ENCODE measurements at regions not wholly inside any gene's neighbourhood (a gene's known extent, or its start where the extent isn't known, plus 50 kb on each side); places are given as distances from the start of the nearest gene placed in this dataset.

GRCh38 chr2:217262911-217263310 is 403.0 kb upstream of the TNP1 start:
- no peak for DNase-seq

- DNase-seq = peak in 2 of 3 donors; percentile 22
Observed at GRCh38 chr2:217261452-217261851, 401.6 kb upstream of the TNP1 start.

GRCh38 chr2:217260441-217261115 is 400.7 kb upstream of the TNP1 start:
- DNase-seq = no peak

- no peak for DNase-seq
Observed at GRCh38 chr2:217258170-217258569, 398.3 kb upstream of the TNP1 start.

- DNase-seq = no peak
Observed at GRCh38 chr2:217256251-217256650, 396.4 kb upstream of the TNP1 start.

GRCh38 chr2:217254111-217254510 is 394.2 kb upstream of the TNP1 start:
- no peak for DNase-seq

GRCh38 chr2:217252181-217252580 is 392.3 kb upstream of the TNP1 start:
- DNase-seq = no peak

GRCh38 chr2:217250013-217250524 is 390.2 kb upstream of the TNP1 start:
- no peak for DNase-seq

- DNase-seq = no peak
Observed at GRCh38 chr2:217249121-217250012, 389.5 kb upstream of the TNP1 start.

GRCh38 chr2:217248312-217248935 is 388.6 kb upstream of the TNP1 start:
- DNase-seq = peak; percentile 53 to 63 (median 63)

GRCh38 chr2:217247476-217247875 is 387.6 kb upstream of the TNP1 start:
- no peak for DNase-seq

- no peak for DNase-seq
Observed at GRCh38 chr2:217246108-217246507, 386.2 kb upstream of the TNP1 start.

- DNase-seq = no peak
Observed at GRCh38 chr2:217244815-217245214, 385.0 kb upstream of the TNP1 start.

- no peak for DNase-seq
Observed at GRCh38 chr2:217242947-217243346, 383.1 kb upstream of the TNP1 start.

GRCh38 chr2:217231724-217232123 is 371.9 kb upstream of the TNP1 start:
- DNase-seq = no peak

GRCh38 chr2:217231212-217231611 is 371.3 kb upstream of the TNP1 start:
- no peak for DNase-seq

- no peak for DNase-seq
Observed at GRCh38 chr2:217228732-217229131, 368.9 kb upstream of the TNP1 start.

GRCh38 chr2:217227794-217228193 is 367.9 kb upstream of the TNP1 start:
- no peak for DNase-seq

GRCh38 chr2:217225596-217225995 is 365.7 kb upstream of the TNP1 start:
- DNase-seq = no peak

- DNase-seq = peak; percentile 66 to 93 (median 91)
Observed at GRCh38 chr2:217223222-217223930, 363.5 kb upstream of the TNP1 start.

- peak; percentile 74 to 94 (median 93) for DNase-seq
Observed at GRCh38 chr2:217222309-217222910, 362.5 kb upstream of the TNP1 start.
